NCI-H345 treated with DMSO at 0.1 percent for 48 hours (cell line): ENCODE measurements at regions not wholly inside any gene's neighbourhood (a gene's known extent, or its start where the extent isn't known, plus 50 kb on each side); places are given as distances from the start of the nearest gene placed in this dataset.
A peak's percentile ranks its signal among the peaks of the same experiment; 100 is the strongest.

Experiments used
- DNase-seq: peaks from one replicate; lab custom pipeline; 2025; ENCODE audit not compliant: unreplicated experiment; lab: John Stamatoyannopoulos, UW

GRCh38 chr7:128167791-128168666 lies 73.0 kb upstream of the LEP start:
- no peak for DNase-seq

GRCh38 chr7:128168667-128169210 lies 72.3 kb upstream of the LEP start:
- no peak for DNase-seq

- DNase-seq: no peak
Observed at GRCh38 chr7:128170461-128170860, 70.6 kb upstream of the LEP start.

- DNase-seq: no peak
Observed at GRCh38 chr7:128171342-128171918, 69.6 kb upstream of the LEP start.

- DNase-seq: peak; percentile 10
Observed at GRCh38 chr7:128172151-128172550, 68.9 kb upstream of the LEP start.

GRCh38 chr7:128172963-128173362 lies 68.1 kb upstream of the LEP start:
- DNase-seq: no peak

- DNase-seq: no peak
Observed at GRCh38 chr7:128174386-128174785, 66.7 kb upstream of the LEP start.

GRCh38 chr7:128176696-128177095 lies 64.4 kb upstream of the LEP start:
- no peak for DNase-seq

GRCh38 chr7:128177768-128178550 lies 63.1 kb upstream of the LEP start:
- no peak for DNase-seq

- no peak for DNase-seq
Observed at GRCh38 chr7:128178611-128179010, 62.5 kb upstream of the LEP start.

- DNase-seq: no peak
Observed at GRCh38 chr7:128188396-128189230, 52.5 kb upstream of the LEP start.

GRCh38 chr7:128189231-128189930 lies 51.7 kb upstream of the LEP start:
- no peak for DNase-seq

GRCh38 chr7:128190051-128190647 lies 50.9 kb upstream of the LEP start:
- DNase-seq: no peak

GRCh38 chr7:128191136-128191844 lies 49.8 kb upstream of the LEP start:
- DNase-seq: no peak
